HG02623 (cell line): ENCODE measurements at regions not wholly inside any gene's neighbourhood (a gene's known extent, or its start where the extent isn't known, plus 50 kb on each side); places are given as distances from the start of the nearest gene placed in this dataset.
"Not testable (repeated sequence)": the region's sequence is repeated elsewhere in the genome, so short reads cannot be mapped to it uniquely, and the experiment has no call there.

Source experiments
- ATAC-seq: cut with Tn5 transposase; IDR thresholded peaks from one replicate; pipeline ENCODE4 v1.9.1; 2021; ENCODE audit warnings: moderate library complexity; ENCODE audit not compliant: unreplicated experiment

- ATAC-seq: no peak
Measured at GRCh38 chr7:80082213-80082612, 52.4 kb upstream of the GNAI1 start.

- no peak for ATAC-seq
Measured at GRCh38 chr7:80078886-80079285, 55.7 kb upstream of the GNAI1 start.

GRCh38 chr7:80078159-80078731, 56.4 kb upstream of the GNAI1 start:
- ATAC-seq: no peak

- no peak for ATAC-seq
Measured at GRCh38 chr7:80070391-80070790, 64.2 kb upstream of the GNAI1 start.

- no peak for ATAC-seq
Measured at GRCh38 chr7:80066639-80067038, 68.0 kb upstream of the GNAI1 start.

GRCh38 chr7:80063834-80064233, 70.8 kb upstream of the GNAI1 start:
- no peak for ATAC-seq

- ATAC-seq: no peak
Measured at GRCh38 chr7:80060218-80060806, 74.3 kb upstream of the GNAI1 start.

GRCh38 chr7:80057488-80057887, 77.1 kb upstream of the GNAI1 start:
- ATAC-seq: no peak

GRCh38 chr7:80054356-80054755, 80.3 kb upstream of the GNAI1 start:
- no peak for ATAC-seq

GRCh38 chr7:80053124-80053523, 81.5 kb upstream of the GNAI1 start:
- no peak for ATAC-seq

- no peak for ATAC-seq
Measured at GRCh38 chr7:80047856-80048459, 86.7 kb upstream of the GNAI1 start.

- no peak for ATAC-seq
Measured at GRCh38 chr7:80047032-80047431, 87.6 kb upstream of the GNAI1 start.

- no peak for ATAC-seq
Measured at GRCh38 chr7:80044796-80045195, 89.8 kb upstream of the GNAI1 start.

GRCh38 chr7:80040752-80041151, 93.9 kb upstream of the GNAI1 start:
- no peak for ATAC-seq

GRCh38 chr7:80040335-80040734, 94.3 kb upstream of the GNAI1 start:
- no peak for ATAC-seq

- no peak for ATAC-seq
Measured at GRCh38 chr7:80039251-80039884, 95.3 kb upstream of the GNAI1 start.

GRCh38 chr7:80037689-80038088, 96.9 kb upstream of the GNAI1 start:
- ATAC-seq: no peak

GRCh38 chr7:80036107-80036506, 98.5 kb upstream of the GNAI1 start:
- no peak for ATAC-seq

- ATAC-seq: no peak
Measured at GRCh38 chr7:80028717-80029116, 105.9 kb upstream of the GNAI1 start.

- no peak for ATAC-seq
Measured at GRCh38 chr7:80027611-80028173, 106.9 kb upstream of the GNAI1 start.

GRCh38 chr7:80026766-80027165, 107.9 kb upstream of the GNAI1 start:
- no peak for ATAC-seq

- not testable (repeated sequence) for ATAC-seq
Measured at GRCh38 chr7:80020277-80020676, 114.4 kb upstream of the GNAI1 start.
